AG04450 (cell line): ENCODE measurements at regions not wholly inside any gene's neighbourhood (a gene's known extent, or its start where the extent isn't known, plus 50 kb on each side); places are given as distances from the start of the nearest gene placed in this dataset.

Experiments
- CTCF ChIA-PET: fragments of 300-600, 350-600 bp; formaldehyde crosslinking; extraction: SDS; loops from one replicate; lab custom pipeline; 2022; ENCODE audit warnings: antibody characterized with exemption, inconsistent platforms; lab: Charles Lee
- POLR2A ChIA-PET: fragments of 350-600 bp; formaldehyde crosslinking; extraction: SDS; loops from one replicate; lab custom pipeline; 2021; ENCODE audit warnings: antibody characterized with exemption, inconsistent platforms; lab: Yijun Ruan, JAX
- DNase-seq: peaks from one replicate; pipeline ENCODE4 v3.0.0-alpha.2; 2011; ENCODE audit warnings: low read depth, low spot score
- H3K27ac ChIP-seq: one replicate; pipeline ENCODE4 v1.5.1; 2012; ENCODE audit warnings: low read depth, low read length, control low read depth
- H3K27me3 ChIP-seq: one replicate; pipeline ENCODE4 v1.6.0; 2012; ENCODE audit warnings: low read length; ENCODE audit not compliant: control insufficient read depth, insufficient read depth
- H3K4me3 ChIP-seq: 2 replicates; pipeline ENCODE4 v1.5.1; 2011; ENCODE audit warnings: mild to moderate bottlenecking, low read depth, low read length, control low read depth
- H3K9me3 ChIP-seq: 2 replicates; pipeline ENCODE4 v1.5.1; 2012; ENCODE audit warnings: low read length; ENCODE audit not compliant: control insufficient read depth, insufficient read depth
- CTCF ChIP-seq: IDR thresholded peaks from 2 replicates; pipeline ENCODE4 v1.5.1; 2011; ENCODE audit warnings: low read depth, low read length, control low read depth, inconsistent platforms

GRCh38 chr1:74952786-74953185, 181.4 kb upstream of the LHX8 start:
- H3K27ac ChIP-seq: no peak overlapping the region
- POLR2A ChIA-PET: no interaction called here
- CTCF ChIA-PET: no interaction called here
- peaks cover 15% of the 10 kb centered on the region for H3K9me3 ChIP-seq
- no peaks in the 10 kb centered on the region for H3K27me3 ChIP-seq
- DNase-seq: no peak
- no peak for TF ChIP-seq CTCF
- H3K4me3 ChIP-seq: no peak overlapping the region

GRCh38 chr1:74953622-74954021, 180.6 kb upstream of the LHX8 start:
- CTCF ChIA-PET: no interaction called here
- H3K4me3 ChIP-seq: no peak overlapping the region
- no peak for DNase-seq

GRCh38 chr1:74963120-74963519, 171.1 kb upstream of the LHX8 start:
- Histone ChIP-seq H3K9me3 (no peaks in the 10 kb centered on the region), H3K27ac (no peak overlapping the region), H3K4me3 (no peak overlapping the region), H3K27me3 (no peaks in the 10 kb centered on the region)
- DNase-seq: no peak
- POLR2A ChIA-PET: no interaction called here
- CTCF ChIA-PET: no interaction called here
- no peak for TF ChIP-seq CTCF

More at GRCh38 chr1:74953622-74954021, 180.6 kb upstream of the LHX8 start:
- H3K27ac ChIP-seq: no peak overlapping the region
- POLR2A ChIA-PET: no interaction called here
- TF ChIP-seq CTCF: no peak
- no peaks in the 10 kb centered on the region for H3K27me3 ChIP-seq
- peaks cover 15% of the 10 kb centered on the region for H3K9me3 ChIP-seq

GRCh38 chr1:74964508-74965102, 169.6 kb upstream of the LHX8 start:
- Histone ChIP-seq H3K4me3 (no peak overlapping the region), H3K9me3 (no peaks in the 10 kb centered on the region), H3K27me3 (no peaks in the 10 kb centered on the region), H3K27ac (no peak overlapping the region)
- CTCF ChIA-PET: interaction anchor here (0.6 kb wide), 1 partner anchor 152 kb away, joined by 6 read pairs; no protein-coding TSS in a partner anchor
- no peak for TF ChIP-seq CTCF
- POLR2A ChIA-PET: no interaction called here
- DNase-seq: no peak

- TF ChIP-seq CTCF: no peak
- ChIA-PET CTCF (no interaction called here), POLR2A (no interaction called here)
- Histone ChIP-seq H3K27ac (no peak overlapping the region), H3K4me3 (no peak overlapping the region), H3K9me3 (no peaks in the 10 kb centered on the region), H3K27me3 (no peaks in the 10 kb centered on the region)
- no peak for DNase-seq
These were observed 164.5 kb upstream of the LHX8 start for GRCh38 chr1:74969566-74970135.
